Nephron (organoid): ENCODE measurements at regions not wholly inside any gene's neighbourhood (a gene's known extent, or its start where the extent isn't known, plus 50 kb on each side); places are given as distances from the start of the nearest gene placed in this dataset.

ENCODE experiments used
- H3K27ac Mint-ChIP-seq, 3 experiments: 2 replicates each; pipeline ENCODE4 v1.8.0; 2020; ENCODE audit warnings: mixed read lengths in 3 of 3, mild to moderate bottlenecking in 2 of 3, moderate library complexity in 1 of 3
- H3K27me3 Mint-ChIP-seq: 2 replicates; pipeline ENCODE4 v1.8.0; 2021; ENCODE audit warnings: low read depth, mild to moderate bottlenecking, moderate library complexity, mixed read lengths
- H3K36me3 Mint-ChIP-seq: 2 replicates; pipeline ENCODE4 v1.8.0; 2020; ENCODE audit warnings: low read depth, mixed read lengths
- H3K4me1 Mint-ChIP-seq: 2 replicates; pipeline ENCODE4 v1.8.0; 2020; ENCODE audit warnings: mixed read lengths
- H3K4me3 Mint-ChIP-seq, 3 experiments: 2 replicates each; pipeline ENCODE4 v1.8.0; 2020; ENCODE audit warnings: mild to moderate bottlenecking in 3 of 3, mixed read lengths in 3 of 3, moderate library complexity in 2 of 3
- H3K9me3 Mint-ChIP-seq: 2 replicates; pipeline ENCODE4 v1.8.0; 2020; ENCODE audit warnings: mixed read lengths
- TF ChIP-seq, protein P1 (sequence below), 3 experiments: fragments of 200-600 bp; sonication (generic); IDR thresholded peaks; one replicate each; pipeline ENCODE4 v1.5.0; 2021; ENCODE audit warnings: antibody characterized with exemption in 3 of 3; ENCODE audit not compliant: unreplicated experiment in 3 of 3

DNA sequence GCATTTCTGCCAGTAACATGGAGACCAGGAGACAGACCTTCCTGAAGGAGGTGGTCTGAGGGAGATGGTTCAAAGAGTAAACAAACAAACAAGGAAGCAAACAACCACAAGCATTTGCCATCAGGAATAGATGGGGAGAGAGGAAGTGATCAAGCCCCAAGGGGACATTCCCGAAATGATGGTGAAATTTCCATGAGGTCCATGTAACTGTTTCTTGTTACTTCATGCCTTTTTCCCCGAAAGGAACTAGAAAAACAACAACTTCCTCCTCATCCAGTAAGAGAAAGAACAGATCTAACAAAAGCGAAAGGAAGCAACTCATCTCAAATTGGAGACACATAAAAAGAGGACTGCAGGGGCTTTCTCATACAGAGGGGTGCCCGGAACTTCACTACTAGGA, 152.5 kb upstream of the ZNF32 start:
- H3K36me3 Mint-ChIP-seq: no peaks in the 10 kb centered on the region
- peaks cover 38% of the 10 kb centered on the region for H3K4me1 Mint-ChIP-seq
- peak overlapping the region in 2 of 3 experiments; percentile 38 for H3K27ac Mint-ChIP-seq
- H3K9me3 Mint-ChIP-seq: no peaks in the 10 kb centered on the region
- TF ChIP-seq, protein P1, sequence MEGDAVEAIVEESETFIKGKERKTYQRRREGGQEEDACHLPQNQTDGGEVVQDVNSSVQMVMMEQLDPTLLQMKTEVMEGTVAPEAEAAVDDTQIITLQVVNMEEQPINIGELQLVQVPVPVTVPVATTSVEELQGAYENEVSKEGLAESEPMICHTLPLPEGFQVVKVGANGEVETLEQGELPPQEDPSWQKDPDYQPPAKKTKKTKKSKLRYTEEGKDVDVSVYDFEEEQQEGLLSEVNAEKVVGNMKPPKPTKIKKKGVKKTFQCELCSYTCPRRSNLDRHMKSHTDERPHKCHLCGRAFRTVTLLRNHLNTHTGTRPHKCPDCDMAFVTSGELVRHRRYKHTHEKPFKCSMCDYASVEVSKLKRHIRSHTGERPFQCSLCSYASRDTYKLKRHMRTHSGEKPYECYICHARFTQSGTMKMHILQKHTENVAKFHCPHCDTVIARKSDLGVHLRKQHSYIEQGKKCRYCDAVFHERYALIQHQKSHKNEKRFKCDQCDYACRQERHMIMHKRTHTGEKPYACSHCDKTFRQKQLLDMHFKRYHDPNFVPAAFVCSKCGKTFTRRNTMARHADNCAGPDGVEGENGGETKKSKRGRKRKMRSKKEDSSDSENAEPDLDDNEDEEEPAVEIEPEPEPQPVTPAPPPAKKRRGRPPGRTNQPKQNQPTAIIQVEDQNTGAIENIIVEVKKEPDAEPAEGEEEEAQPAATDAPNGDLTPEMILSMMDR (IDR thresholded peaks at IDR 0.05; ENCODE audit: unreplicated experiment in 3 of 3): no peak
- H3K27me3 Mint-ChIP-seq: peaks cover 10% of the 10 kb centered on the region
- H3K4me3 Mint-ChIP-seq: no peak overlapping the region

DNA sequence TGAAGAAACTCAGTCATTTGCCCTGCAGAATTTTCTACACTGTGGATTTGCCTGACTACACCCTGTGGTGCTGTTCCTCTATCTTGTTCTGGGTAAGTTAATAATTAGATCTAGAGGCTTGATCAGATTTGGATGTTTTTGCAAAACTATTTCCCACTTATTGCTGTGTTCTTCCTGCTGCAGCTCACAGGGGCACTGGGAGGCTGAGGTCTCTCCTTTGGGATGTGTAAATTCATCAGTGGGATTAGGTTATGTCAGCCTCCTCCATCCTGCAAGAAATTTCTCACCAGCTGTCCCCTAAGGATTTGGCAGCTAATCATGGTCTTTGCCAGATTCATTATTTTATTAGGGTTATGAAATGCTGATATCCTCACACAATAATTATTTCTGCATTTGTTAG, 148.1 kb upstream of the ZNF32 start:
- H3K4me1 Mint-ChIP-seq: peaks cover 42% of the 10 kb centered on the region
- peaks cover 17% of the 10 kb centered on the region for H3K27me3 Mint-ChIP-seq
- TF ChIP-seq, protein P1 (IDR thresholded peaks at IDR 0.05; ENCODE audit: unreplicated experiment in 3 of 3): no peak
- H3K4me3 Mint-ChIP-seq: no peak overlapping the region
- H3K36me3 Mint-ChIP-seq: no peaks in the 10 kb centered on the region
- H3K27ac Mint-ChIP-seq: peak overlapping the region; percentile 1 to 34 (median 18)
- peaks cover 3% of the 10 kb centered on the region for H3K9me3 Mint-ChIP-seq

DNA sequence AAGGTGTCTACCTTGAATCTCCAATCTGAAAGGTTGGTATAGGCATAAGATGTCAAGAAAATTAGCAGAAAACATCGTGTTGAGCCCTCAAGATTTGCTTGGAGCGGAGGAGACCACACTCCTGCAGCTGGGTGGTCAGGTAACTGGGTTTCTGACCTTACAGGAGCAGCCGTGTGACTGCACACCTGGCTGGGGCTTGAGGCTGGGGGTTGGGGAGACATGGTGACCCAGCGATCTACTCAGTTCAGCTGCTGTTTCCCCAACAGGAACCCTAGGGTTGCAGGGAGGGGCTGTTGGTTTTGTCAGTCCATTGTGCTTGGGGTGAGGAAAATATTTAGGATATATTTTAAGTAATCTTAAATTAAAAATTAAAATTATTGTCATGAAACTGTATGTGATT, 147.0 kb upstream of the ZNF32 start:
- Mint-ChIP-seq H3K36me3 (no peaks in the 10 kb centered on the region), H3K27me3 (peaks cover 26% of the 10 kb centered on the region), H3K27ac (peak overlapping the region in 1 of 3 experiments; percentile 2), H3K4me1 (peaks cover 35% of the 10 kb centered on the region), H3K9me3 (peaks cover 3% of the 10 kb centered on the region), H3K4me3 (no peak overlapping the region)
- TF ChIP-seq, protein P1 (IDR thresholded peaks at IDR 0.05; ENCODE audit: unreplicated experiment in 3 of 3): no peak

DNA sequence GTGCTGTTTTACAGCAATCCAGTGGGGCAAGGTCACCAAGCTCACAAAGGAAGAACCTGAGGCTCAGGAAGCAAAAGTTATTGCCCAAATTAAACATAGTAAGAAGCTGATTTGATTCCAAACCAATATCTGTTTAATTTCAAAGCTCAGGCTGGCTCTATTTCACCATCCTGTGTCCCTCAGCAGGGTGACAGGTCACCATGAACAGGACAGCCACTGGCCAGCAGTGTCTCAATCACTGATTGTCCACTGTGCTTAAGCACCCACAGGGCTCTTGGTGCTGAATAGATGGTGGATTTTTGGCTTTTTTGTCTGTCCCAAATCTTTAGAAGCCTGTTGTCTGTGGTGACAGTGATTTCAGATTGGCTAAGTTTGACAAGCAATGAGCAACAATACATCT, 146.4 kb upstream of the ZNF32 start:
- Mint-ChIP-seq H3K27ac (peak overlapping the region in 1 of 3 experiments; percentile 2), H3K36me3 (no peaks in the 10 kb centered on the region), H3K27me3 (peaks cover 26% of the 10 kb centered on the region), H3K4me3 (no peak overlapping the region), H3K4me1 (peaks cover 35% of the 10 kb centered on the region), H3K9me3 (peaks cover 3% of the 10 kb centered on the region)
- TF ChIP-seq, protein P1 (IDR thresholded peaks at IDR 0.05; ENCODE audit: unreplicated experiment in 3 of 3): no peak

DNA sequence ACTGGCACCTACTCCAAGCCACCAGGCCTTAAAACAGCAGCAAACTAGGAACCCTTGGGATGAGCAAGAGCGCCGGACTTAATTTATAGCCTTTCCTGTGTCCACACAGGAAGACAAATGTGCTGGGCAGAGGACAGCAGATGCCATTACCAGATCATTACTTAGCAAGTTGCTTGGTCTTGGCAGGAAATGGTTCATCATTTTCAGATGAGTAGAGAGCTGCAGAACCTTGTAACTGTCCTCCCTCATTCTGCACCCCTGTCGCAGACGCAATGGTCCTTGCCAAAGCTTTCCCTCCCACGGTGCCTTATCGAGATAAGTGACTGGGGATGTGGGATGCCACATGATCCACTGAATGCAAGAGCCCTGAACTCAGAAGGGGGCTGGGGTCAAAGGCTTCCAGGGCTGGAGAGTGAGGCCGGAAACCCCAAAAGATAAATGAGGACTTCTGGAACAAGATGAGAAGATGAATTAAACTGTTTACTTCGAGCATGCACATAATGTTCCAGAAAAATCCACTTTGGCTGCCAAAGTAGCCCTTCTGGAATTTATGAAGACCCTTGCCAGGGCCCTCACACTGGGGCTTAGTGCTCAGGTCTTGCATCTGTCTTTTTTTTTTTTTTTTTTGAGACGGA, 145.6 kb upstream of the ZNF32 start:
- Mint-ChIP-seq H3K27ac (peak overlapping the region; percentile 67 to 86 (median 85)), H3K36me3 (no peaks in the 10 kb centered on the region), H3K4me1 (peaks cover 29% of the 10 kb centered on the region), H3K9me3 (peaks cover 3% of the 10 kb centered on the region), H3K4me3 (peak overlapping the region in 1 of 3 experiments; percentile 13), H3K27me3 (peaks cover 26% of the 10 kb centered on the region)
- TF ChIP-seq, protein P1 (IDR thresholded peaks at IDR 0.05; ENCODE audit: unreplicated experiment in 3 of 3): no peak

DNA sequence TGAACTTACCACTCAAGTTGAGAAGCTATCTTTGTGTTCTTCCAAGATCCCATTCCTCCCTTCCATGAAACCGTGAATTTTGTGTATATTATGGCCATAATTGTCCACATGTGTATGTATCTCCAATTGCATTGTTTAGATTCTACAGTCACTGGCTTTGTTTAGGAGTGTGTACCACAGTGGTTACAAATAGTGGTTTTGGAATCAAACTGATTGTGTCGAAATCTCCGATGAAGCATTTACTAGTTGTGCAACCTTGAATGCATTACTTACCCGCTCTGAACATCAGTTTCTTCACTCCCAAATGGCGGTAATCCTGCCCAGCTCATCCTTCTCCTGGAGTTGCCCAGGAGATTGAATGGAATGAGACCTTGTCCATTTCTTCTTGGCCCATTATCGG, 145.0 kb upstream of the ZNF32 start:
- H3K27me3 Mint-ChIP-seq: peaks cover 27% of the 10 kb centered on the region
- peaks cover 29% of the 10 kb centered on the region for H3K4me1 Mint-ChIP-seq
- H3K36me3 Mint-ChIP-seq: no peaks in the 10 kb centered on the region
- TF ChIP-seq, protein P1 (IDR thresholded peaks at IDR 0.05; ENCODE audit: unreplicated experiment in 3 of 3): no peak
- peak overlapping the region in 1 of 3 experiments; percentile 13 for H3K4me3 Mint-ChIP-seq
- H3K9me3 Mint-ChIP-seq: peaks cover 3% of the 10 kb centered on the region
- peak overlapping the region; percentile 67 to 86 (median 85) for H3K27ac Mint-ChIP-seq
